PFSK-1 (cell line): ENCODE measurements at regions not wholly inside any gene's neighbourhood (a gene's known extent, or its start where the extent isn't known, plus 50 kb on each side); places are given as distances from the start of the nearest gene placed in this dataset.

ENCODE experiments used
- FOXP2 ChIP-seq: optimal IDR thresholded peaks from 2 replicates; pipeline ENCODE3; 2011; ENCODE audit warnings: borderline replicate concordance, control low read depth, inconsistent platforms; ENCODE audit not compliant: insufficient read depth; ENCODE audit errors: extremely low read length, extremely low read depth
- POLR2AphosphoS5 ChIP-seq: IDR thresholded peaks from 2 replicates; pipeline ENCODE4 v1.6.1; 2012; ENCODE audit warnings: low read depth, mild to moderate bottlenecking, control low read depth, low read length, moderate library complexity
- SIN3A ChIP-seq: IDR thresholded peaks from 2 replicates; pipeline ENCODE4 v1.6.1; 2012; ENCODE audit warnings: mild to moderate bottlenecking, low read length, moderate library complexity, borderline replicate concordance; ENCODE audit not compliant: insufficient read depth
- TAF1 ChIP-seq: IDR thresholded peaks from 2 replicates; pipeline ENCODE4 v1.6.1; 2012; ENCODE audit warnings: low read length, control low read depth, borderline replicate concordance; ENCODE audit not compliant: insufficient read depth
- TF ChIP-seq, protein P1 (sequence below), 2 experiments: IDR thresholded peaks; 2 replicates each; pipeline versions ENCODE4 v1.6.1 to v1.8.0; 2011 to 2012; ENCODE audit warnings: low read depth in 2 of 2, low read length in 2 of 2, control low read depth in 1 of 2, inconsistent platforms in 1 of 2, mild to moderate bottlenecking in 1 of 2, moderate library complexity in 1 of 2; ENCODE audit not compliant: insufficient read depth in 1 of 2

DNA sequence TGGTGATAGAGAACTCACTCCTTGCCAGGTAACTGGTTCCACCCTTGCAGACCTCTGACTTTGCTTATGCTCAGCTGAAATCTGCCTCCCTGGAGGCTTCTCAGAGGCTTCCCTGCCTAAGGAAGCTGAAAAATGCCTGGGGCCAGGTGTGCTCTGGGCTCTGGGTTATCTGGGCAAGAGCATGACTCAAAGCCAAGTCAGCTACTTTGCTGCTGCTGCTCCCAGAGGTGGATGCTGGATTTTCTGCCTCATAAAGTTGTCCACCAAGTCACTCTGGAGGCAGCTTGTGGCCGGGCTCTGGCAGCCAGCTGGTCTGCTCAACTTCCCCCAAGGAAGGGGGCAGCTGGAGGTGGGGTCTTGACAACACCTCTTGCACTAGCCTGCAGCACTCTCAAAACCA is 132.7 kb downstream of the PJA1 start:
- TF ChIP-seq FOXP2 = no peak
- no peak for TF ChIP-seq TAF1
- no peak for TF ChIP-seq SIN3A
- TF ChIP-seq, protein P1, sequence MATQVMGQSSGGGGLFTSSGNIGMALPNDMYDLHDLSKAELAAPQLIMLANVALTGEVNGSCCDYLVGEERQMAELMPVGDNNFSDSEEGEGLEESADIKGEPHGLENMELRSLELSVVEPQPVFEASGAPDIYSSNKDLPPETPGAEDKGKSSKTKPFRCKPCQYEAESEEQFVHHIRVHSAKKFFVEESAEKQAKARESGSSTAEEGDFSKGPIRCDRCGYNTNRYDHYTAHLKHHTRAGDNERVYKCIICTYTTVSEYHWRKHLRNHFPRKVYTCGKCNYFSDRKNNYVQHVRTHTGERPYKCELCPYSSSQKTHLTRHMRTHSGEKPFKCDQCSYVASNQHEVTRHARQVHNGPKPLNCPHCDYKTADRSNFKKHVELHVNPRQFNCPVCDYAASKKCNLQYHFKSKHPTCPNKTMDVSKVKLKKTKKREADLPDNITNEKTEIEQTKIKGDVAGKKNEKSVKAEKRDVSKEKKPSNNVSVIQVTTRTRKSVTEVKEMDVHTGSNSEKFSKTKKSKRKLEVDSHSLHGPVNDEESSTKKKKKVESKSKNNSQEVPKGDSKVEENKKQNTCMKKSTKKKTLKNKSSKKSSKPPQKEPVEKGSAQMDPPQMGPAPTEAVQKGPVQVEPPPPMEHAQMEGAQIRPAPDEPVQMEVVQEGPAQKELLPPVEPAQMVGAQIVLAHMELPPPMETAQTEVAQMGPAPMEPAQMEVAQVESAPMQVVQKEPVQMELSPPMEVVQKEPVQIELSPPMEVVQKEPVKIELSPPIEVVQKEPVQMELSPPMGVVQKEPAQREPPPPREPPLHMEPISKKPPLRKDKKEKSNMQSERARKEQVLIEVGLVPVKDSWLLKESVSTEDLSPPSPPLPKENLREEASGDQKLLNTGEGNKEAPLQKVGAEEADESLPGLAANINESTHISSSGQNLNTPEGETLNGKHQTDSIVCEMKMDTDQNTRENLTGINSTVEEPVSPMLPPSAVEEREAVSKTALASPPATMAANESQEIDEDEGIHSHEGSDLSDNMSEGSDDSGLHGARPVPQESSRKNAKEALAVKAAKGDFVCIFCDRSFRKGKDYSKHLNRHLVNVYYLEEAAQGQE (IDR thresholded peaks at IDR 0.05; ENCODE audit: insufficient read depth in 1 of 2, low read depth in 2 of 2, low read length in 2 of 2) = no peak
- no peak for TF ChIP-seq POLR2AphosphoS5

DNA sequence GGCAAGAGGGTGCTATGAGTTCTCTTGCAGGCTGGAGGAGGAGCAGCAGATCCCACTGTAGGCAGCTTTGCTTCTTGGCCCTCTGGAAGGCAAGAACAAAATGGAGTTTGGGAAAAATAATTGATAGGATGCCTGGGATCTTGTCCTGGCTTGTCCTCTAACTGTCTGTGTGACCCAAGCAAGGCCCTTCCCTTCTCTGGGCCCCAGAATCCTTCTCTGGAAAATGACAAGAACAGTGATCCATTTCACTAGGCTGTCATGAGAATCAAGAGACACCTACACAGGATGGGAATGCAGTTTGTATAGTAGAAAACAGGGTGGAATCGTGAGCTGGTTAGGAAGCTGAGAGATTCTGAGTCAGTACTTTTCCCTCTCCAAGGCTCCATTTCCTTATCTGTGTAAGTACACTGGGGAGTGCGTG is 133.3 kb downstream of the PJA1 start:
- TF ChIP-seq SIN3A (no peak), TAF1 (no peak), POLR2AphosphoS5 (no peak), FOXP2 (no peak)
- TF ChIP-seq, protein P1 (IDR thresholded peaks at IDR 0.05; ENCODE audit: insufficient read depth in 1 of 2, low read depth in 2 of 2, low read length in 2 of 2) = no peak

DNA sequence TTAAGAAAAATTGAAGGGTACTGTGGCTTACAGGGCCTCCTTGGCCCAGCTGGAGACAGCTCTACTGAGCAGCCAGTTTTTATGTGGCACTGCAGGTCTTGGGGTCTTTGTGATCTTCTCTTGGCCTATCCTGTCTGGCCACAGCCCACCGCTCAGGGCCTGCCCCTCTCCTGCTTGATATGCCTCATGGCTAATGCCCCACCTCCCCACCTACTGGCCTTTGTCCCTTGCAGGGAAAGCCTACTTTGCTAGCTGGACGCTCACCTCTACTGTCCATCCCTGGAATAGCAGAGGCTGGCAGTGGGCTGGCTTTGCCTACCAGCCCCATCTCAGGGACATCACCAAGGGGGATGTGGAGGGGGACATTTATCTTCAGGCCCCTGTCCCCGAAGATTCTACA is 134.1 kb downstream of the PJA1 start:
- no peak for TF ChIP-seq FOXP2
- no peak for TF ChIP-seq POLR2AphosphoS5
- TF ChIP-seq SIN3A = no peak
- TF ChIP-seq, protein P1 (IDR thresholded peaks at IDR 0.05; ENCODE audit: insufficient read depth in 1 of 2, low read depth in 2 of 2, low read length in 2 of 2) = no peak
- TF ChIP-seq TAF1 = no peak

DNA sequence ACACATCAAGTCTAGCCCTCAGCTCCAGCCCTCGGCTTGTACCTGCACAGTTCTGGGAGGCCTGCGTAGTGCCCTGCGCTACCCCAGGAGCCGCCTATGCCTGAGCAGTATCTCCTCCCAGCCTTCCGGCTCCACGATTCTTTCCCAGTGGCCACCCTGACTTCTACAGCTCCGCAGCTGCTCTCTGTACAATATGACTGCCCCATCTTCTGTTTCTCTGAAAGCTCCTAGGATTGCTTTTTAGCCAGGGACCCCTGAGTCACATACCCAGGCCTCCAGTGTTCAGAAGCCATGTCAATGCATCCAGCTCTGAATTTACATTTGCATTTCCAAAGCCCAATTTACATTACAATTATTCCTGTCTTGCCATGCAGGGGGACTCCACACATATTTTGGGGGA is 135.5 kb downstream of the PJA1 start:
- TF ChIP-seq, protein P1 (IDR thresholded peaks at IDR 0.05; ENCODE audit: insufficient read depth in 1 of 2, low read depth in 2 of 2, low read length in 2 of 2) = no peak
- TF ChIP-seq POLR2AphosphoS5 (no peak), SIN3A (no peak), TAF1 (no peak), FOXP2 (no peak)

DNA sequence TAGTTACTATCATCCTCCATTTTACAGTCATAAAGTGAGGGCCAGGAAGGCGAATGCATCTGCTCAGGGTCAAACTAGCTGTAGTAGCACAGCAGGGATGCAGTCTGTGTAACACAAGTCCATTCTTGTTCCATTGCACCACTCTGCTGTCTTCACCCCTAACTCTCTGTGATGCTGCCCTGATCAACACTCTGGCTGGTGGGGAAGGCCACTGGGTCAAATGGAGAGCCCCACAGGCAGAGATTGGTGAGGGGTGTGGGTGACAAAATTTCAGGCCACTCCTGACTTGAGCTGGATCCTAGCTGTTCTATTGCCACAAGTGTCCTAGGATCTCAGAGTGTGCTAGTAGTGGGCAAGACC is 136.5 kb downstream of the PJA1 start:
- TF ChIP-seq, protein P1 (IDR thresholded peaks at IDR 0.05; ENCODE audit: insufficient read depth in 1 of 2, low read depth in 2 of 2, low read length in 2 of 2) = no peak
- TF ChIP-seq POLR2AphosphoS5 (no peak), FOXP2 (no peak), SIN3A (no peak), TAF1 (no peak)
